Fibroblast of mammary gland (primary cell): ENCODE measurements at regions not wholly inside any gene's neighbourhood (a gene's known extent, or its start where the extent isn't known, plus 50 kb on each side); places are given as distances from the start of the nearest gene placed in this dataset.

ENCODE experiments used
- DNase-seq: peaks from one replicate; pipeline ENCODE4 v3.0.0-alpha.2; 2010; ENCODE audit warnings: low read depth
- H3K4me3 ChIP-seq: 2 replicates; pipeline ENCODE4 v1.5.1; 2011; ENCODE audit warnings: low read depth, mild to moderate bottlenecking, low read length, moderate library complexity; ENCODE audit not compliant: control insufficient read depth
- CTCF ChIP-seq: conservative IDR thresholded peaks from 2 replicates; pipeline ENCODE4 v1.5.1; 2011; ENCODE audit warnings: low read depth, low read length, inconsistent platforms; ENCODE audit not compliant: control insufficient read depth, insufficient read depth

GRCh38 chr21:27694667-27695066, 727.8 kb upstream of the ADAMTS5 start:
- no peak overlapping the region for H3K4me3 ChIP-seq
- no peak for DNase-seq
- TF ChIP-seq CTCF = no peak

GRCh38 chr21:27693376-27693775, 726.5 kb upstream of the ADAMTS5 start:
- DNase-seq = peak; percentile 76
- TF ChIP-seq CTCF = no peak
- H3K4me3 ChIP-seq = no peak overlapping the region

- DNase-seq = no peak
- no peak for TF ChIP-seq CTCF
- H3K4me3 ChIP-seq = no peak overlapping the region
Observed at GRCh38 chr21:27691516-27691915, 724.6 kb upstream of the ADAMTS5 start.

- H3K4me3 ChIP-seq = no peak overlapping the region
- TF ChIP-seq CTCF = no peak
- no peak for DNase-seq
Observed at GRCh38 chr21:27691006-27691405, 724.1 kb upstream of the ADAMTS5 start.

GRCh38 chr21:27690426-27690825, 723.5 kb upstream of the ADAMTS5 start:
- no peak overlapping the region for H3K4me3 ChIP-seq
- no peak for TF ChIP-seq CTCF
- no peak for DNase-seq

- no peak for DNase-seq
- H3K4me3 ChIP-seq = no peak overlapping the region
- no peak for TF ChIP-seq CTCF
Observed at GRCh38 chr21:27688773-27689172, 721.9 kb upstream of the ADAMTS5 start.

GRCh38 chr21:27683292-27683691, 716.4 kb upstream of the ADAMTS5 start:
- H3K4me3 ChIP-seq = no peak overlapping the region
- DNase-seq = no peak
- TF ChIP-seq CTCF = no peak
